H1 (cell line): ENCODE measurements at regions not wholly inside any gene's neighbourhood (a gene's known extent, or its start where the extent isn't known, plus 50 kb on each side); places are given as distances from the start of the nearest gene placed in this dataset.

Source experiments
- BRCA1 ChIP-seq: IDR thresholded peaks from 2 replicates; pipeline ENCODE4 v1.6.1; 2012; ENCODE audit warnings: low read depth, low read length, improper control_type of control experiment
- CTCF ChIP-seq, 3 experiments: IDR thresholded peaks; 1 replicate in 2 of 3; 2 replicates in 1 of 3; pipeline versions ENCODE4 v1.5.1 to v1.6.1; 2011; ENCODE audit warnings: low read length in 3 of 3, mild to moderate bottlenecking in 3 of 3, inconsistent platforms in 2 of 3, low read depth in 1 of 3, moderate library complexity in 1 of 3; ENCODE audit not compliant: insufficient read depth in 1 of 3; ENCODE audit errors: control extremely low read depth in 1 of 3
- EZH2 ChIP-seq: fragments of 200-600 bp; sonication (generic); IDR thresholded peaks from 2 replicates; pipeline ENCODE4 v1.7.1; 2012; ENCODE audit warnings: low read depth, mild to moderate bottlenecking, moderate library complexity, low read length, inconsistent platforms; ENCODE audit not compliant: severe bottlenecking
- JUND ChIP-seq: IDR thresholded peaks from 2 replicates; pipeline ENCODE4 v1.6.1; 2011; ENCODE audit warnings: mild to moderate bottlenecking, improper control_type of control experiment, low read length
- MAX ChIP-seq: IDR thresholded peaks from 2 replicates; pipeline ENCODE4 v1.6.1; 2012; ENCODE audit warnings: inconsistent platforms
- POLR2A ChIP-seq, 2 experiments: IDR thresholded peaks; 1 replicate in 1 of 2; 2 replicates in 1 of 2; pipeline ENCODE4 v1.6.1; 2011; ENCODE audit warnings: low read depth in 2 of 2, low read length in 2 of 2, mild to moderate bottlenecking in 2 of 2; ENCODE audit errors: control extremely low read depth in 1 of 2
- POLR2AphosphoS5 ChIP-seq: IDR thresholded peaks from 2 replicates; pipeline ENCODE4 v1.6.1; 2011; ENCODE audit warnings: low read depth, low read length
- SIN3A ChIP-seq, 2 experiments: IDR thresholded peaks in 1 of 2; conservative IDR thresholded peaks in 1 of 2; 2 replicates each; pipeline ENCODE4 v1.6.1; 2011 to 2012; ENCODE audit warnings: low read length in 2 of 2, improper control_type of control experiment in 1 of 2, low read depth in 1 of 2, mild to moderate bottlenecking in 1 of 2
- YY1 ChIP-seq: IDR thresholded peaks from 2 replicates; pipeline ENCODE4 v1.6.1; 2011; ENCODE audit warnings: low read depth, mild to moderate bottlenecking, low read length

GRCh38 chr11:25436326-25436725 lies 895.6 kb upstream of the ANO3 start:
- TF ChIP-seq POLR2AphosphoS5 (no peak), MAX (no peak), CTCF (IDR thresholded peaks at IDR 0.05; ENCODE audit: control extremely low read depth in 1 of 3, insufficient read depth in 1 of 3, low read depth in 1 of 3, low read length in 3 of 3) (no peak), POLR2A (IDR thresholded peaks at IDR 0.05; ENCODE audit: control extremely low read depth in 1 of 2, low read depth in 2 of 2, low read length in 2 of 2) (no peak), BRCA1 (no peak), EZH2 (no peak), JUND (no peak), SIN3A (conservative IDR thresholded peaks at IDR 0.05 in 1 of 2, IDR thresholded peaks at IDR 0.05 in 1 of 2; ENCODE audit: low read depth in 1 of 2, low read length in 2 of 2) (no peak), YY1 (no peak)
